ENCODE measurements at regions not wholly inside any gene's neighbourhood (a gene's known extent, or its start where the extent isn't known, plus 50 kb on each side); places are given as distances from the start of the nearest gene placed in this dataset.

- 44 to 58% methylated on average over 6 of the region's 6 CpGs for WGBS, 2 donors
- DNase-seq (ENCODE audit: low spot score in 2 of 2), result no peak
- intact Hi-C loops (cut with DNase I; ENCODE audit: low total_unique reads), result no loop called here
- no peak overlapping the region for H3K4me3 ChIP-seq (ENCODE audit: low read depth, poor library complexity, severe bottlenecking)
- TF ChIP-seq, protein P1, sequence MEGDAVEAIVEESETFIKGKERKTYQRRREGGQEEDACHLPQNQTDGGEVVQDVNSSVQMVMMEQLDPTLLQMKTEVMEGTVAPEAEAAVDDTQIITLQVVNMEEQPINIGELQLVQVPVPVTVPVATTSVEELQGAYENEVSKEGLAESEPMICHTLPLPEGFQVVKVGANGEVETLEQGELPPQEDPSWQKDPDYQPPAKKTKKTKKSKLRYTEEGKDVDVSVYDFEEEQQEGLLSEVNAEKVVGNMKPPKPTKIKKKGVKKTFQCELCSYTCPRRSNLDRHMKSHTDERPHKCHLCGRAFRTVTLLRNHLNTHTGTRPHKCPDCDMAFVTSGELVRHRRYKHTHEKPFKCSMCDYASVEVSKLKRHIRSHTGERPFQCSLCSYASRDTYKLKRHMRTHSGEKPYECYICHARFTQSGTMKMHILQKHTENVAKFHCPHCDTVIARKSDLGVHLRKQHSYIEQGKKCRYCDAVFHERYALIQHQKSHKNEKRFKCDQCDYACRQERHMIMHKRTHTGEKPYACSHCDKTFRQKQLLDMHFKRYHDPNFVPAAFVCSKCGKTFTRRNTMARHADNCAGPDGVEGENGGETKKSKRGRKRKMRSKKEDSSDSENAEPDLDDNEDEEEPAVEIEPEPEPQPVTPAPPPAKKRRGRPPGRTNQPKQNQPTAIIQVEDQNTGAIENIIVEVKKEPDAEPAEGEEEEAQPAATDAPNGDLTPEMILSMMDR (IDR thresholded peaks at IDR 0.05), result no peak
- TF ChIP-seq POLR2A (IDR thresholded peaks at IDR 0.05), result no peak
These were observed 314.8 kb downstream of the DIPK2A start for GRCh38 chr3:144286235-144286910.

DNA sequence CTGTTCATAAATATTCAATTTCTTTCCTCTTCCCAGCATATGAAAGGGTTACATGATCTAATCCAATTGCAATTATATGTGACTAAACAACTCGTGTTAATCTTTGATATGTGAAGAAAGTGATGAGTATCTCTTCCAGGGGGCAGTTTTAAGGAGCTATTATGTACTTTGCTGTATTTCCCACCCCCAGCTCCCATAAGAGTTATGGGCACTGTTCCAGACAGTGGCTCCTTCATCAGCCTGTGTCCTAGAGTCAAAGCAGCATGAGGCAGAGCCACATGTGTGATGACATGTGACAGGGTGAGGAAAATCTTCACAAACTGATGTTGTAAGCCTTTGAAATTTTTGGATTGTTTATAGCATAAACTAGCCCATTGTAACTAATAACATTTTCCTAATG lies 315.4 kb downstream of the DIPK2A start:
- TF ChIP-seq POLR2A (IDR thresholded peaks at IDR 0.05), result no peak
- TF ChIP-seq, protein P1 (IDR thresholded peaks at IDR 0.05), result no peak
- no peak for DNase-seq (ENCODE audit: low spot score in 2 of 2)
- 14 to 15% methylated on average over 1 of the region's 1 CpG for WGBS, 2 donors
- H3K4me3 ChIP-seq (ENCODE audit: low read depth, poor library complexity, severe bottlenecking), result no peak overlapping the region
- intact Hi-C loops (cut with DNase I; ENCODE audit: low total_unique reads), result no loop called here

DNA sequence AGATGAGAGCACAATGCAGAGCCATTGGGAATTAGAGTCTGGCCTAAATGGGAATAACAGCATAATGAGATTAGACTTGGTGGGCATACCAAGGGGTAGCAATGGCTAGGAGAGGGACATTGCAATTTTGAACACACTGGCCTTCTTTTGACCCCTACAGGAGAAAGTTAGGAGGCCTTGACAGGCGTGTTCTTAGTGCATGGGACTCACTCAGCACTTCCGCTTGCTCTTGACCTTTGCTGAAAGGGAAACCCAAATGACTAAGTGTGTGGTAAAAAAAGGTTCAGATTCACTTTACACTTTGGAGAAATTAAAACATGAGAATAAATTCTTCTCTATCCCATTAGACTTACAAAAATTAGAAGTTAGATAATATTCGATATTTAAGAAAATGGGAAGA lies 317.4 kb downstream of the DIPK2A start:
- no peak for DNase-seq (ENCODE audit: low spot score in 2 of 2)
- H3K4me3 ChIP-seq (ENCODE audit: low read depth, poor library complexity, severe bottlenecking), result no peak overlapping the region
- TF ChIP-seq, protein P1 (IDR thresholded peaks at IDR 0.05), result no peak
- TF ChIP-seq POLR2A (IDR thresholded peaks at IDR 0.05), result no peak
- WGBS, 2 donors, result 96% methylated on average over 3 of the region's 3 CpGs
- intact Hi-C loops (cut with DNase I; ENCODE audit: low total_unique reads), result no loop called here

GRCh38 chr3:144294659-144295538 lies 323.3 kb downstream of the DIPK2A start:
- 91 to 92% methylated on average over 2 of the region's 2 CpGs for WGBS, 2 donors
- no peak for TF ChIP-seq POLR2A (IDR thresholded peaks at IDR 0.05)
- no peak overlapping the region for H3K4me3 ChIP-seq (ENCODE audit: low read depth, poor library complexity, severe bottlenecking)
- DNase-seq (ENCODE audit: low spot score in 2 of 2), result no peak
- intact Hi-C loops (cut with DNase I; ENCODE audit: low total_unique reads), result no loop called here

GRCh38 chr3:144295613-144296012 lies 324.0 kb downstream of the DIPK2A start:
- H3K4me3 ChIP-seq (ENCODE audit: low read depth, poor library complexity, severe bottlenecking), result no peak overlapping the region
- no peak for TF ChIP-seq POLR2A (IDR thresholded peaks at IDR 0.05)
- TF ChIP-seq, protein P1 (IDR thresholded peaks at IDR 0.05), result no peak
- intact Hi-C loops (cut with DNase I; ENCODE audit: low total_unique reads), result no loop called here
- WGBS, 2 donors, result 25 to 39% methylated on average over 3 of the region's 3 CpGs
- no peak for DNase-seq (ENCODE audit: low spot score in 2 of 2)

GRCh38 chr3:144296808-144297207 lies 325.2 kb downstream of the DIPK2A start:
- H3K4me3 ChIP-seq (ENCODE audit: low read depth, poor library complexity, severe bottlenecking), result no peak overlapping the region
- no peak for DNase-seq (ENCODE audit: low spot score in 2 of 2)
- TF ChIP-seq POLR2A (IDR thresholded peaks at IDR 0.05), result no peak
- TF ChIP-seq, protein P1 (IDR thresholded peaks at IDR 0.05), result no peak
- intact Hi-C loops (cut with DNase I; ENCODE audit: low total_unique reads), result no loop called here

Data from lower leg skin (tissue), 4 donors.